ENCODE measurements at regions not wholly inside any gene's neighbourhood (a gene's known extent, or its start where the extent isn't known, plus 50 kb on each side); places are given as distances from the start of the nearest gene placed in this dataset.

GRCh38 chr13:90547272-90547790 lies 800.2 kb upstream of the MIR17HG start:
- H3K9ac ChIP-seq (ENCODE audit: low read depth, low read length), result no peak overlapping the region
- no peak overlapping the region for H3K4me3 ChIP-seq (ENCODE audit: low read length)
- H3K36me3 ChIP-seq (ENCODE audit: insufficient read depth, low read depth, low read length), result no peaks in the 10 kb centered on the region; the same call in 1 of the 2 replicates
- peaks cover 24% of the 10 kb centered on the region for H3K9me3 ChIP-seq (ENCODE audit: insufficient read depth, low read depth, low read length)
- H3K27me3 ChIP-seq (ENCODE audit: insufficient read depth, low read length), result no peaks in the 10 kb centered on the region
- no peaks in the 10 kb centered on the region for H3K4me1 ChIP-seq (ENCODE audit: insufficient read depth, low read length)
- no peak overlapping the region for H3K27ac ChIP-seq (ENCODE audit: low read length)

DNA sequence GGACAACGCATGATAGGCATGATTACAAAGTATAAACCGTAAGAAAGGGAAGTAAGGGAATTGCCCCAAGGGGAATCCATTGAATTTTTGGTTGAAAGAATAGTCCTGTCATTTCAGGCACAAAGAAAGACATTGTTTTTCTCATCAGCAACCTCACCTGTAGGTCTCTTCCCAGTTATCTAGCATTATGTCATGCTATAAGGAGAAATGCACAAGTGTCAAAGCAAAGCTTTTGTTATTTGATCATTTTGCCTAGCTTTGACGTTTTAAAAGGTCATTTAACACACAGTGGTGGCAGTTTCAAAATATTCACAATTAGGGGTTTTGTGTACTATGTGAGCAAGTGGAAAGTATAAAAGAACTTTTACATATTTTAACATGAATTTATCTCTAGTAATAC lies 796.2 kb upstream of the MIR17HG start:
- no peaks in the 10 kb centered on the region for H3K4me1 ChIP-seq (ENCODE audit: insufficient read depth, low read length)
- H3K9me3 ChIP-seq (ENCODE audit: insufficient read depth, low read depth, low read length), result peaks cover 23% of the 10 kb centered on the region
- no peak overlapping the region for H3K4me3 ChIP-seq (ENCODE audit: low read length)
- H3K27ac ChIP-seq (ENCODE audit: low read length), result no peak overlapping the region
- no peak overlapping the region for H3K9ac ChIP-seq (ENCODE audit: low read depth, low read length)
- no peaks in the 10 kb centered on the region; the same call in 1 of the 2 replicates for H3K36me3 ChIP-seq (ENCODE audit: insufficient read depth, low read depth, low read length)
- H3K27me3 ChIP-seq (ENCODE audit: insufficient read depth, low read length), result no peaks in the 10 kb centered on the region

- Histone ChIP-seq H3K9ac (ENCODE audit: low read depth, low read length) (no peak overlapping the region), H3K4me1 (ENCODE audit: insufficient read depth, low read length) (no peaks in the 10 kb centered on the region), H3K27me3 (ENCODE audit: insufficient read depth, low read length) (no peaks in the 10 kb centered on the region), H3K4me3 (ENCODE audit: low read length) (no peak overlapping the region), H3K9me3 (ENCODE audit: insufficient read depth, low read depth, low read length) (peaks cover 8% of the 10 kb centered on the region; the same call in 1 of the 2 replicates), H3K36me3 (ENCODE audit: insufficient read depth, low read depth, low read length) (no peaks in the 10 kb centered on the region), H3K27ac (ENCODE audit: low read length) (no peak overlapping the region)
These were observed 794.8 kb upstream of the MIR17HG start for GRCh38 chr13:90552702-90553101.

- H3K27me3 ChIP-seq (ENCODE audit: insufficient read depth, low read length), result no peaks in the 10 kb centered on the region
- no peak overlapping the region for H3K9ac ChIP-seq (ENCODE audit: low read depth, low read length)
- no peak overlapping the region for H3K27ac ChIP-seq (ENCODE audit: low read length)
- H3K9me3 ChIP-seq (ENCODE audit: insufficient read depth, low read depth, low read length), result peaks cover 4% of the 10 kb centered on the region; the same call in 1 of the 2 replicates
- H3K36me3 ChIP-seq (ENCODE audit: insufficient read depth, low read depth, low read length), result no peaks in the 10 kb centered on the region
- H3K4me1 ChIP-seq (ENCODE audit: insufficient read depth, low read length), result no peaks in the 10 kb centered on the region
- H3K4me3 ChIP-seq (ENCODE audit: low read length), result no peak overlapping the region
These were observed 794.3 kb upstream of the MIR17HG start for GRCh38 chr13:90553159-90553558.

DNA sequence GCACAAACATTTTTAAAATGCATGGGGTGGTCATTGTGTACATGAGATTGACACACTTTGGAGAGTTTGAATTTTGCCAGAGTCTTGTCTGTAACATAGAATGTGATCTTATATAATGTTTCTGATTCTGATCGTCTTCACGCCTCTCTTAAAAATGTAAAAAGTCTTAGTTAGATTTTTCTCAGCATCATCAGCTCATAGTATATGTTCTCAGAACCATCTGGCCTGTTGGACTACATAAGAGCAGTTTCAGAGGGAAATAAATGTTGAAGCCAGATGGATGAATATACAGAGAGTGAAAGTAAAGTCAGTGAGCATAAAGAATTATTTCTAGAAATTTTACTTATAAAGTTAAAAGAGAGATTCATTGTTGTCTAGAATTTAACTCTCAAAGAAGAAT lies 789.9 kb upstream of the MIR17HG start:
- Histone ChIP-seq H3K4me3 (ENCODE audit: low read length) (no peak overlapping the region), H3K4me1 (ENCODE audit: insufficient read depth, low read length) (no peaks in the 10 kb centered on the region), H3K9ac (ENCODE audit: low read depth, low read length) (no peak overlapping the region), H3K27me3 (ENCODE audit: insufficient read depth, low read length) (no peaks in the 10 kb centered on the region), H3K9me3 (ENCODE audit: insufficient read depth, low read depth, low read length) (no peaks in the 10 kb centered on the region), H3K36me3 (ENCODE audit: insufficient read depth, low read depth, low read length) (no peaks in the 10 kb centered on the region), H3K27ac (ENCODE audit: low read length) (no peak overlapping the region)

DNA sequence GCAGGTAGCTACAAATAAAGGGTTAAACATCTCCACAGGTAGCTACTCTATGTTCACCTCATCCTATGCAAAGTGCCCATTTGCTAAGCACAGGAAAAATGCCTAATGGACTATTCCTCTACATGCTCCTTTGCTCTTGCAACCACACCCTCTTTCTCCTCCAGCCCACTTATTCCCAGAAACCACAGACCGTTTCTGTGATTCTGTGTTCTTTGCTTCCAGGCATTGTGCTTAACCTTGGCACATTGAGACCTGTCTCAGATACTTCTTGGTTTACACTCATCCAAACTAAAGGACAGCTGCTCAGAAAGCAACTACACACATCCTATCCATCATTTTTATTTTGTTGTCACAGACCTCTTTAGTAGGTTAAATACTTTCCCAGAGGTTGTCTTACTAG lies 785.0 kb upstream of the MIR17HG start:
- H3K9me3 ChIP-seq (ENCODE audit: insufficient read depth, low read depth, low read length), result no peaks in the 10 kb centered on the region
- no peak overlapping the region for H3K27ac ChIP-seq (ENCODE audit: low read length)
- no peaks in the 10 kb centered on the region for H3K4me1 ChIP-seq (ENCODE audit: insufficient read depth, low read length)
- H3K4me3 ChIP-seq (ENCODE audit: low read length), result no peak overlapping the region
- H3K9ac ChIP-seq (ENCODE audit: low read depth, low read length), result no peak overlapping the region
- H3K27me3 ChIP-seq (ENCODE audit: insufficient read depth, low read length), result no peaks in the 10 kb centered on the region
- no peaks in the 10 kb centered on the region for H3K36me3 ChIP-seq (ENCODE audit: insufficient read depth, low read depth, low read length)

DNA sequence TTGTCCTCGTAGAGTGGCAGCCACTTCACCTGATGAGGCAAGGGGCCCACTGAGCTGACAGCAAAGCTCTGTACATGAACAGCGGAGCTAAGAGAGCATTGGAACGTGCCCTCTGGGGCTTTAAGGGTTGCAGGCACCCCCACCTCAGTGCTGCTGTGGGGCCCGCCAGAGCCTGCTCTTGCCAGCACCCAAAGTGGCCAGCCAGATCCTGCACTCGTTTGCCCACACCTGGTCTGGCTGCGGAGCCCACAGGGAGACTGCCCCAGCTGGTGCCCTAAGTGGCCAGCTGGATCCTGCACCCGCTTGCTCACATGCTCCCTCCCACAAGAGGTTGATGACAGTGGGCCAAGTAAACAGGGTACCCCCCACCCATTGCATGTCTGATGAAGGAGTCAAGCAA lies 783.4 kb upstream of the MIR17HG start:
- no peaks in the 10 kb centered on the region for H3K27me3 ChIP-seq (ENCODE audit: insufficient read depth, low read length)
- no peaks in the 10 kb centered on the region for H3K36me3 ChIP-seq (ENCODE audit: insufficient read depth, low read depth, low read length)
- H3K4me1 ChIP-seq (ENCODE audit: insufficient read depth, low read length), result no peaks in the 10 kb centered on the region
- H3K9me3 ChIP-seq (ENCODE audit: insufficient read depth, low read depth, low read length), result no peaks in the 10 kb centered on the region
- no peak overlapping the region for H3K9ac ChIP-seq (ENCODE audit: low read depth, low read length)
- H3K27ac ChIP-seq (ENCODE audit: low read length), result no peak overlapping the region
- H3K4me3 ChIP-seq (ENCODE audit: low read length), result no peak overlapping the region

DNA sequence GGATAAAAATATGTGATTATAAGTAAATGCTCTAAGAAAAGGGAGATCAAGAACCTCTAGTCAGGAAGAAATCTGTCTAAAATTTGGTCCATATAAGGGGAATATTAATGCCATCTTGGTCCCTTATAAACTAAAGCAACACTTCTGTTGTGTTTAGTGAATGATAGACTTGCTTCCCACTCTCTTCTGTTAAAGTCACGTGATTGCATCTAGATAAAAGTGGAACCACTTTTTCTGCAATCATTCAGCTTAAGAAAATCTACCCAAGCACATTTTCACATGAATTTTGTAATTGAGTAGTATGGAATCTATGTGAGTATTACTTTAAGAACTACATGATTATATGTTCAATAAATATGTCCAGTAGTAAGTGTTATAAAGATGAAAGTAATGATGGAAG lies 782.9 kb upstream of the MIR17HG start:
- Histone ChIP-seq H3K9ac (ENCODE audit: low read depth, low read length) (no peak overlapping the region), H3K4me1 (ENCODE audit: insufficient read depth, low read length) (no peaks in the 10 kb centered on the region), H3K9me3 (ENCODE audit: insufficient read depth, low read depth, low read length) (no peaks in the 10 kb centered on the region), H3K27me3 (ENCODE audit: insufficient read depth, low read length) (no peaks in the 10 kb centered on the region), H3K4me3 (ENCODE audit: low read length) (no peak overlapping the region), H3K27ac (ENCODE audit: low read length) (no peak overlapping the region), H3K36me3 (ENCODE audit: insufficient read depth, low read depth, low read length) (no peaks in the 10 kb centered on the region)

DNA sequence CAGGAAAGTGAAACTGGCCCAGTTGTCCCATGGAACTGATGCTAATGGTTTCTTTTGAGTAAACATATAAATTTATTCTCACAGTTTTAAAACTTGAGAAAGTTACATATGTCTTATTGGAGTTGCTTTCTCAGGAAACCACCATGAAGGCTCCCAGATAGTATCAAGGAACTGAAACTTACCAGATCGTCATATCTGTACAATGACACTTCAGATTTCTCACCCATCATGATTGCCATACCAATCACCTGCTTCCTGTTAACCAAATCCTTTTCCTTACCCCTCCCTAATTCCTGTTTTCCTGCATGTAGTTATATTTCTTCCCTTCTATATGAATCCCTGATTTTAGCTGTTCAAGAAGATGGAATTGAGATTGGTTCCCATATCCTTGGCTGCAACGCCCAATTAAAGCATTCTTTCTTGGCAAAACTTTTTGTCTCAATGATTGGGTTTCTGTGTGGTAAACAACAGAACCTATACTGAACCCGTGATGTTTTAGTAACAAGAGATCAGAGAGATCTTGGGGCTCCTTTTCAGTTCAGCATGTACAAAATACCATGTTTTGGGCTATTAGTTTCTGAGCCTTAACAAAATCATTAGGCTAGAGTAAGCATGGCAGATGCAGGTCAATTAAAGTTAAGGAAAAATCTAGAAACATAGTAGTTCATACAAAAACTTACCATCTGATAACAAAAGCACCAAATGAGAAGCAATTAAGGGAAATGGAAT lies 781.3 kb upstream of the MIR17HG start:
- Histone ChIP-seq H3K4me1 (ENCODE audit: insufficient read depth, low read length) (no peaks in the 10 kb centered on the region), H3K4me3 (ENCODE audit: low read length) (no peak overlapping the region), H3K27me3 (ENCODE audit: insufficient read depth, low read length) (no peaks in the 10 kb centered on the region), H3K9ac (ENCODE audit: low read depth, low read length) (no peak overlapping the region), H3K9me3 (ENCODE audit: insufficient read depth, low read depth, low read length) (no peaks in the 10 kb centered on the region), H3K36me3 (ENCODE audit: insufficient read depth, low read depth, low read length) (no peaks in the 10 kb centered on the region), H3K27ac (ENCODE audit: low read length) (no peak overlapping the region)

DNA sequence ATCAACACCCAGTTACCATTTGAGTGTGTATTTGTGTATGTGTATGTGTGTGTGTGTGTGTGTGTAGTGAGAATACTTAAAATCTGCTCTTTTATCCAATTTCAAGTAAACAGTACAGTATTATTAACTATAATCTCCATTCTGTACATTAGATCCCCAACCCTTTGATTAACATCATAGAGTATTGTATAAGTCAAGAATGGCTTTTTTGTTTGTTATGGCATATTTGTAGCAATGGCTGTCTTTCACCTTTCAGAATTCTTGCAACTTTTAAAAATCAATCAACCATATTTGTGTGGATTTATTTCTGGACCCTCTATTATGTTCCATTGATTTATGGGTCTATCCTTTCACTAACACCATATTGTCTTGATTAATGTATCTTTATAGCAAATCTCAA lies 779.3 kb upstream of the MIR17HG start:
- Histone ChIP-seq H3K27ac (ENCODE audit: low read length) (no peak overlapping the region), H3K4me1 (ENCODE audit: insufficient read depth, low read length) (no peaks in the 10 kb centered on the region), H3K36me3 (ENCODE audit: insufficient read depth, low read depth, low read length) (no peaks in the 10 kb centered on the region), H3K9ac (ENCODE audit: low read depth, low read length) (no peak overlapping the region), H3K9me3 (ENCODE audit: insufficient read depth, low read depth, low read length) (no peaks in the 10 kb centered on the region), H3K4me3 (ENCODE audit: low read length) (no peak overlapping the region), H3K27me3 (ENCODE audit: insufficient read depth, low read length) (no peaks in the 10 kb centered on the region)

GRCh38 chr13:90576067-90576466 lies 771.4 kb upstream of the MIR17HG start:
- Histone ChIP-seq H3K4me3 (ENCODE audit: low read length) (no peak overlapping the region), H3K4me1 (ENCODE audit: insufficient read depth, low read length) (no peaks in the 10 kb centered on the region), H3K9ac (ENCODE audit: low read depth, low read length) (no peak overlapping the region), H3K27me3 (ENCODE audit: insufficient read depth, low read length) (no peaks in the 10 kb centered on the region), H3K9me3 (ENCODE audit: insufficient read depth, low read depth, low read length) (no peaks in the 10 kb centered on the region), H3K36me3 (ENCODE audit: insufficient read depth, low read depth, low read length) (no peaks in the 10 kb centered on the region), H3K27ac (ENCODE audit: low read length) (no peak overlapping the region)

- H3K27ac ChIP-seq (ENCODE audit: low read length), result no peak overlapping the region
- H3K36me3 ChIP-seq (ENCODE audit: insufficient read depth, low read depth, low read length), result no peaks in the 10 kb centered on the region
These were observed 769.8 kb upstream of the MIR17HG start for GRCh38 chr13:90577726-90578125.

More at GRCh38 chr13:90577726-90578125, 769.8 kb upstream of the MIR17HG start:
- Histone ChIP-seq H3K27me3 (ENCODE audit: insufficient read depth, low read length) (no peaks in the 10 kb centered on the region), H3K9ac (ENCODE audit: low read depth, low read length) (no peak overlapping the region), H3K9me3 (ENCODE audit: insufficient read depth, low read depth, low read length) (no peaks in the 10 kb centered on the region), H3K4me3 (ENCODE audit: low read length) (no peak overlapping the region), H3K4me1 (ENCODE audit: insufficient read depth, low read length) (no peaks in the 10 kb centered on the region)
